ENCODE measurements at regions not wholly inside any gene's neighbourhood (a gene's known extent, or its start where the extent isn't known, plus 50 kb on each side); places are given as distances from the start of the nearest gene placed in this dataset.

DNA sequence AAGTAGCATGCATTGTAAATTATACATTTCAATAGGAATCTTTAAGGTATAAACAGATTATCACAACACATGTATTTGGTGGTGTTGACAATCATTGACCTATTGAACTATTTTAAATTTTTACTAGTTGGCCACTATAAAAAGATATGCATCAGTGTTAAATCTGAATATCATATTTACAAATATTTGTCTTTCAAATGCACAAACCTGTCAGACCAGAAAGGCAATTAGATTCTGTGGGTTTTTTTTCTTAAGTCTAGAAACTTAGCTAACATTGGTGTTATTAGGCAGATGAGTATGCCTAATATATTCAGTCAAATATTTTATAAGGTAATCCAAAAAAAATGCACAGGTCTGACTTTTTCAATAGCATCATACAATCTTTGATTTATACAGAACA lies 241.4 kb upstream of the DGKB start:
- TF ChIP-seq, protein P1, sequence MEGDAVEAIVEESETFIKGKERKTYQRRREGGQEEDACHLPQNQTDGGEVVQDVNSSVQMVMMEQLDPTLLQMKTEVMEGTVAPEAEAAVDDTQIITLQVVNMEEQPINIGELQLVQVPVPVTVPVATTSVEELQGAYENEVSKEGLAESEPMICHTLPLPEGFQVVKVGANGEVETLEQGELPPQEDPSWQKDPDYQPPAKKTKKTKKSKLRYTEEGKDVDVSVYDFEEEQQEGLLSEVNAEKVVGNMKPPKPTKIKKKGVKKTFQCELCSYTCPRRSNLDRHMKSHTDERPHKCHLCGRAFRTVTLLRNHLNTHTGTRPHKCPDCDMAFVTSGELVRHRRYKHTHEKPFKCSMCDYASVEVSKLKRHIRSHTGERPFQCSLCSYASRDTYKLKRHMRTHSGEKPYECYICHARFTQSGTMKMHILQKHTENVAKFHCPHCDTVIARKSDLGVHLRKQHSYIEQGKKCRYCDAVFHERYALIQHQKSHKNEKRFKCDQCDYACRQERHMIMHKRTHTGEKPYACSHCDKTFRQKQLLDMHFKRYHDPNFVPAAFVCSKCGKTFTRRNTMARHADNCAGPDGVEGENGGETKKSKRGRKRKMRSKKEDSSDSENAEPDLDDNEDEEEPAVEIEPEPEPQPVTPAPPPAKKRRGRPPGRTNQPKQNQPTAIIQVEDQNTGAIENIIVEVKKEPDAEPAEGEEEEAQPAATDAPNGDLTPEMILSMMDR (IDR thresholded peaks at IDR 0.05; ENCODE audit: insufficient read depth, low read length, poor library complexity, severe bottlenecking) = no peak
- no peaks in the 10 kb centered on the region for H3K36me3 ChIP-seq (ENCODE audit: control insufficient read depth, insufficient read depth, low read length)
- DNase-seq (ENCODE audit: extremely low read depth, insufficient read length) = no peak
- H3K4me3 ChIP-seq (replicated peaks; ENCODE audit: low read depth, low read length) = no peak overlapping the region
- H3K27me3 ChIP-seq (replicated peaks; ENCODE audit: control insufficient read depth, insufficient read depth, low read length) = no peaks in the 10 kb centered on the region

DNA sequence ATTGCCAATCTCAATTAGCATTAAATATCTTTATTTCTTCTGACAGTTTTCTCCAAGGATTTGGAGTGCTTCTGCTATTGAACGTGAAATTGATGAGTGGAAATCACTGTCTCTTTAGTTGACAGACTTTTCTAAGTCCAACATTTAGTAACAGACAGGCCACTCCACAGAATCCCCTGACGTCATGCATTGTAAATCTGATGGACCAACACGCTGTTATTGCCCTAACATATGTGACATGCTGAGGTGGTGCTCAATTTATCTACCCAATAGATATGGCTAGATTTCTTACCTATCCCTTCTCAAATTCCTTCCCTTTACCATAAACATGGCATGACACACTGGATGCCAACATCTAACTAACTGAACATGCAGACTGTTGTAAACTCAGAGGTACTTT lies 240.6 kb upstream of the DGKB start:
- Histone ChIP-seq H3K4me3 (replicated peaks; ENCODE audit: low read depth, low read length) (no peak overlapping the region), H3K27me3 (replicated peaks; ENCODE audit: control insufficient read depth, insufficient read depth, low read length) (no peaks in the 10 kb centered on the region), H3K36me3 (ENCODE audit: control insufficient read depth, insufficient read depth, low read length) (no peaks in the 10 kb centered on the region)
- TF ChIP-seq, protein P1 (IDR thresholded peaks at IDR 0.05; ENCODE audit: insufficient read depth, low read length, poor library complexity, severe bottlenecking) = no peak
- no peak for DNase-seq (ENCODE audit: extremely low read depth, insufficient read length)

DNA sequence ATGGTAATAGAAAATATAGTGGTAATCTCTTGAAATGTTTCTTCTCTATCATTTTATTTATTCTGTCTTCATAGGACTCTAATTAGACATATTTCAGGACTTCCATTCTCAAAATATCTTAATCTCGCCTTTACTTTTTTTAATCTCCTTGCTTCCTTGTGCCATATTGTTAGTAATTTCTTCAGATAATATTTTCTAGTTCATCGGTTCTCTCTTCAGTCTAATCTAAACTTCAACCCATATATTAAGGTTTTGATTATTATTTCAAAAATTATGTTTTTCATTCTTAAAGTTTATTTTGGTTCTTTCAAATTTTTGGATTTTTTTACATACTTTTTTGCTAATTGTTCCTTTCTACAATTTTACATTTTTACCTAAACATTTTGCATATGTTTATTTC lies 237.9 kb upstream of the DGKB start:
- TF ChIP-seq, protein P1 (IDR thresholded peaks at IDR 0.05; ENCODE audit: insufficient read depth, low read length, poor library complexity, severe bottlenecking) = no peak
- Histone ChIP-seq H3K36me3 (ENCODE audit: control insufficient read depth, insufficient read depth, low read length) (no peaks in the 10 kb centered on the region), H3K27me3 (replicated peaks; ENCODE audit: control insufficient read depth, insufficient read depth, low read length) (no peaks in the 10 kb centered on the region), H3K4me3 (replicated peaks; ENCODE audit: low read depth, low read length) (no peak overlapping the region)
- no peak for DNase-seq (ENCODE audit: extremely low read depth, insufficient read length)

DNA sequence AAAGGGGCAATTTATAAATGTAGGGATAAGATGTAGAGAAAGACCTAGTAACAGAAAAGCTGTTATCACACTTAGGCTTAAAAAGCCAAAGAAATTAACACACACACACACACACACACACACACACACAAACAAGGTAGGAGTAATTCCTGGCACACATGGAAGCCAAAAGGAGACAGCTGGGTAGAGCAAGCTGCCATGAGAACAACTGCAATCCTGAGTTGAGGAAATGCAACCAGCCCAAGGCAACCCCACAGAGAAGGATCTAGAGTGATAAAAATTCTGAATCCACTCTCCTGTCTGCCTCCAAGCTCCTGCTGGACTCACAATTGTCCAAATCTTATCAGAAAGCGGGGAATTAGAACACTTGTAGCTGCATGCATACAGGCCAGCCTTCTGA lies 229.1 kb upstream of the DGKB start:
- Histone ChIP-seq H3K27me3 (replicated peaks; ENCODE audit: control insufficient read depth, insufficient read depth, low read length) (no peaks in the 10 kb centered on the region), H3K36me3 (ENCODE audit: control insufficient read depth, insufficient read depth, low read length) (no peaks in the 10 kb centered on the region), H3K4me3 (replicated peaks; ENCODE audit: low read depth, low read length) (no peak overlapping the region)
- DNase-seq (ENCODE audit: extremely low read depth, insufficient read length) = no peak
- TF ChIP-seq, protein P1 (IDR thresholded peaks at IDR 0.05; ENCODE audit: insufficient read depth, low read length, poor library complexity, severe bottlenecking) = no peak

DNA sequence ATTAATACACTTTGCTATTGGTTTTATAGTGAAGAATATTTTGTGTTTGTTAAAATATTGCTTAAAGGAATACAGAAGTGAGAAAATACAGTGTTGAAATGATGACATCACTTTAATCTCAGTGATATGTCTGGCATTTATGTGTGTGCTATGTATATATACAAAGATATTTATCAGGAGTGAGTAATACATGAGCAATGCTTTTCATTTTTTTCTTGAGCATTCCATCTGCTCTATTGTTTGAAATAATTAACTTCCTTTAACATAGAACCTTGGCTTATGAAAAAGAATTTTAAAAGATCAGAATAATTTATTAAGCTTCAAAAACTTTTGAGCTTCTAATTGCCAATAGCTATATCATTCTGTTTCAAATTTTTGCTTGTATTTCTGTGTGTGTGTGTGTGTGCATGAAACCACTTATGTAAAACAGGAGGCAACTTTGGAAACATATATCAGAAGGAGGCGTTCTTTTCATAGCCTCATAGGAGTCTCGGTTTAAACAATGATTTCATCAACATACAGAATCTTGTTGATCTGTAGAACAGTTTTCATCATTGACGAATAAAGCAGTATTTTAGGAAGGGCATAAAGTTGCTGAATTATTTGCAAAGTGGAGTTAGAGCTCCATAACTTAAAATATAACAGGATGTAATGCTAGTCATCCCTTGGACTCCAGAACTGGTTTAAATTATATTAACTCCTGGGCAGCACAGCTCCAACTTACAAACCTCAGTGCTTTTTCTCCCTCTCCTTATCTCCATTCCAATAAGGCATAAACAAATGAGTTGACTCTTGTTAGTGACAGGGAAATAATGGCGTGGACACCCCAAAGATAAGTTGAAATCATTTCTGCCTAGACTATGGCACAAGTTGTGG lies 228.4 kb upstream of the DGKB start:
- no peak overlapping the region for H3K4me3 ChIP-seq (replicated peaks; ENCODE audit: low read depth, low read length)
- no peaks in the 10 kb centered on the region for H3K27me3 ChIP-seq (replicated peaks; ENCODE audit: control insufficient read depth, insufficient read depth, low read length)
- TF ChIP-seq, protein P1 (IDR thresholded peaks at IDR 0.05; ENCODE audit: insufficient read depth, low read length, poor library complexity, severe bottlenecking) = no peak
- DNase-seq (ENCODE audit: extremely low read depth, insufficient read length) = no peak
- H3K36me3 ChIP-seq (ENCODE audit: control insufficient read depth, insufficient read depth, low read length) = no peaks in the 10 kb centered on the region
